B cell (primary cell): ENCODE measurements at regions not wholly inside any gene's neighbourhood (a gene's known extent, or its start where the extent isn't known, plus 50 kb on each side); places are given as distances from the start of the nearest gene placed in this dataset.

Experiments used
- ATAC-seq: fragments of 200-7000 bp; cut with Tn5 transposase; one replicate; pipeline ENCODE4 v1.10.0; 2021; ENCODE audit warnings: low read depth, mild to moderate bottlenecking, moderate number of reproducible peaks, moderate library complexity
- CTCF ChIA-PET: fragments of 350-600 bp; sonication (Branson Sonifier 250); formaldehyde crosslinking; loops from one replicate; lab custom pipeline; 2021; ENCODE audit warnings: antibody characterized with exemption, inconsistent platforms; lab: Charles Lee
- POLR2A ChIA-PET: fragments of 350-600 bp; sonication (Branson Sonifier 250); formaldehyde crosslinking; loops from one replicate; lab custom pipeline; 2021; ENCODE audit warnings: antibody characterized with exemption; lab: Charles Lee
- DNase-seq: peaks from one replicate; pipeline ENCODE4 v3.0.0; 2013
- H2AFZ ChIP-seq: 2 replicates; pipeline ENCODE4 v1.6.1; 2012; ENCODE audit warnings: mild to moderate bottlenecking, low read depth, low read length; ENCODE audit not compliant: insufficient read depth, poor library complexity, severe bottlenecking
- H3K27ac ChIP-seq, 2 donors: 1 replicate in 1 of 2; 2 replicates in 1 of 2; pipeline ENCODE4 v1.5.1; 2012 to 2013; ENCODE audit warnings: low read length in 2 of 2, mild to moderate bottlenecking in 2 of 2, moderate library complexity in 1 of 2
- H3K27me3 ChIP-seq, 4 experiments: fragments of 200-600 bp in 1 of 4; sonication (generic) in 1 of 4; replicated peaks in 1 of 4; 1 replicate in 2 of 4; 2 replicates in 2 of 4; pipeline versions ENCODE4 v1.6.1 to v1.7.0; 2013 to 2016; ENCODE audit warnings: low read length in 3 of 4, mild to moderate bottlenecking in 2 of 4, mixed read lengths in 1 of 4, moderate library complexity in 1 of 4; ENCODE audit not compliant: insufficient read depth in 4 of 4, control insufficient read depth in 3 of 4; ENCODE audit errors: control extremely low read depth in 1 of 4
- H3K36me3 ChIP-seq, 2 experiments: replicated peaks in 1 of 2; 1 replicate in 1 of 2; 2 replicates in 1 of 2; pipeline versions ENCODE4 v1.6.1 to v1.7.1; 2013; ENCODE audit warnings: low read length in 1 of 2; ENCODE audit not compliant: insufficient read depth in 2 of 2, control insufficient read depth in 1 of 2; ENCODE audit errors: control extremely low read depth in 1 of 2, extremely low read depth in 1 of 2
- H3K4me1 ChIP-seq, 2 donors: fragments of 200-600 bp in 1 of 2; sonication (generic) in 1 of 2; 1 replicate in 1 of 2; 2 replicates in 1 of 2; pipeline versions ENCODE4 v1.5.1 to v1.6.1; 2013 to 2017; ENCODE audit warnings: low read length in 2 of 2; ENCODE audit not compliant: control insufficient read depth in 2 of 2, insufficient read depth in 2 of 2
- H3K4me2 ChIP-seq: replicated peaks from 2 replicates; pipeline ENCODE3; 2012; ENCODE audit warnings: mild to moderate bottlenecking, low read depth, low read length; ENCODE audit not compliant: poor library complexity, severe bottlenecking
- H3K4me3 ChIP-seq, 5 experiments: fragments of 200-600 bp in 1 of 5; sonication (generic) in 1 of 5; 1 replicate in 3 of 5; 2 replicates in 2 of 5; pipeline versions ENCODE4 v1.5.1 to v1.7.0; 2011 to 2016; ENCODE audit warnings: low read length in 4 of 5, mild to moderate bottlenecking in 4 of 5, low read depth in 2 of 5, control low read depth in 1 of 5, moderate library complexity in 1 of 5; ENCODE audit not compliant: insufficient read depth in 1 of 5; ENCODE audit errors: control extremely low read depth in 1 of 5, extremely low read depth in 1 of 5
- H3K79me2 ChIP-seq: fragments of 200-600 bp; sonication (generic); one replicate; pipeline ENCODE4 v1.6.0; 2016; ENCODE audit warnings: low read length; ENCODE audit not compliant: control insufficient read depth, insufficient read depth
- H3K9ac ChIP-seq: fragments of 200-600 bp; sonication (generic); 2 replicates; pipeline ENCODE4 v1.6.1; 2017; ENCODE audit warnings: mild to moderate bottlenecking, low read length, moderate library complexity
- H3K9me3 ChIP-seq, 3 donors: one replicate each; pipeline versions ENCODE4 v1.6.1 to v1.7.1; 2013; ENCODE audit warnings: low read length in 2 of 3; ENCODE audit not compliant: control insufficient read depth in 2 of 3, insufficient read depth in 1 of 3; ENCODE audit errors: control extremely low read depth in 1 of 3
- H4K20me1 ChIP-seq: 2 replicates; pipeline ENCODE4 v1.6.0; 2012; ENCODE audit warnings: mild to moderate bottlenecking, low read length; ENCODE audit not compliant: insufficient read depth, control insufficient read depth, poor library complexity, severe bottlenecking
- H3K27ac Mint-ChIP-seq: one replicate; pipeline ENCODE4 v1.8.0; 2021; ENCODE audit warnings: mixed read lengths
- H3K27me3 Mint-ChIP-seq: one replicate; pipeline ENCODE4 v1.8.0; 2021; ENCODE audit warnings: mixed read lengths
- H3K4me1 Mint-ChIP-seq: one replicate; pipeline ENCODE4 v1.8.0; 2021; ENCODE audit warnings: mixed read lengths
- H3K4me3 Mint-ChIP-seq: one replicate; pipeline ENCODE4 v1.8.0; 2021; ENCODE audit warnings: mixed read lengths
- H3K9me3 Mint-ChIP-seq: one replicate; pipeline ENCODE4 v1.8.0; 2022; ENCODE audit warnings: mixed read lengths; ENCODE audit not compliant: insufficient read depth
- CTCF ChIP-seq: fragments of 200-600 bp; IDR thresholded peaks from one replicate; pipeline ENCODE4 v1.8.0; 2022; ENCODE audit warnings: antibody characterized with exemption, mild to moderate bottlenecking
- EZH2 ChIP-seq: IDR thresholded peaks from 2 replicates; pipeline ENCODE4 v1.6.1; 2012; ENCODE audit warnings: borderline replicate concordance, low read depth, mild to moderate bottlenecking, moderate library complexity, low read length; ENCODE audit not compliant: insufficient read depth, poor library complexity, severe bottlenecking
- WGBS: methylation state at CpG from one replicate; pipeline ENCODE4 v1.1.5; 2013; ENCODE audit warnings: missing lambda C conversion rate; ENCODE audit not compliant: insufficient coverage; 5-methylcytosine and 5-hydroxymethylcytosine counted together
- intact Hi-C: fragments of 100-400 bp; cut with micrococcal nuclease; formaldehyde crosslinking; loops from one replicate; pipeline ENCODE4 v1.10.0; 2022

- H3K4me2 ChIP-seq = no peak overlapping the region
Measured at GRCh38 chr13:112244495-112245177, 131.5 kb upstream of the SPACA7 start.

More at GRCh38 chr13:112244495-112245177, 131.5 kb upstream of the SPACA7 start:
- intact Hi-C loops = no loop called here
- Mint-ChIP-seq H3K27me3 (no peaks in the 10 kb centered on the region), H3K4me1 (no peaks in the 10 kb centered on the region), H3K9me3 (peaks cover 1% of the 10 kb centered on the region), H3K27ac (no peak overlapping the region), H3K4me3 (no peak overlapping the region)
- POLR2A ChIA-PET = no interaction called here
- no peaks in the 10 kb centered on the region for H3K27me3 ChIP-seq
- no peaks in the 10 kb centered on the region for H3K4me1 ChIP-seq
- no peak overlapping the region for H3K9ac ChIP-seq
- H3K4me3 ChIP-seq = no peak overlapping the region
- no peak for DNase-seq
- no peak for ATAC-seq
- no peak overlapping the region for H2AFZ ChIP-seq
- H3K36me3 ChIP-seq = no peaks in the 10 kb centered on the region
- TF ChIP-seq CTCF (no peak), EZH2 (no peak)
- CTCF ChIA-PET = no interaction called here
- no peaks in the 10 kb centered on the region for H4K20me1 ChIP-seq
- H3K9me3 ChIP-seq = peaks cover 0 to 13% (median 0%) of the 10 kb centered on the region in 3 donors
- H3K27ac ChIP-seq = no peak overlapping the region
- no peaks in the 10 kb centered on the region for H3K79me2 ChIP-seq
- WGBS = 83% methylated on average over 15 of the region's 16 CpGs
